ENCODE measurements at regions not wholly inside any gene's neighbourhood (a gene's known extent, or its start where the extent isn't known, plus 50 kb on each side); places are given as distances from the start of the nearest gene placed in this dataset.
"Not testable (repeated sequence)": the region's sequence is repeated elsewhere in the genome, so short reads cannot be mapped to it uniquely, and the experiment has no call there.

DNA sequence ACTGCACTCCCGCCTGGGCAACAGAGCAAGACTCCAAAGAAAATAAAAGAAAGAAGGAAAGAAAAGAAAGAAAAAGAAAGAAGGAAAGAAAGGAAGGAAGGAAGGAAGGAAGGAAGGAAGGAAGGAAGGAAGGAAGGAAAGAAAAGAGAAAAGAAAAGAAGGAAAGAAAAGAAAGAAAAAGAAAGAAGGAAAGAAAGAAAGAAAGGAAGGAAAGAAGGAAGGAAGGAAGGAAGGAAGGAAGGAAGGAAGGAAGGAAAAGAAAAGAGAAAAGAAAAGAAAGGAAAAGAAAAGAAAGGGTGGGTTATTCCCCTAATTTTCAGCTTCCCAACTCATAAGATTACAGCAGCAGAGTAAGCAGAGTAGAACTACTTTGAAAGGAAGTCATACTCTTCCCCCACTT, 64.4 kb downstream of the TMEM200C start:
- intact Hi-C loops (cut with DNase I), result loop anchor here in 1 of 4 donors (10.0 kb wide), 1 partner anchor 226 kb away; no protein-coding TSS in a partner anchor
- DNase-seq; H3K27me3 ChIP-seq (ENCODE audit: control insufficient read depth, insufficient read depth); ATAC-seq; H3K4me3 ChIP-seq (ENCODE audit: low read length); H3K27ac ChIP-seq (ENCODE audit: low read length); H3K4me1 ChIP-seq (ENCODE audit: control insufficient read depth, insufficient read depth, low read length); H3K9me3 ChIP-seq (ENCODE audit: control insufficient read depth, low read length): not testable (repeated sequence)
- 96% methylated on average over 1 of the region's 1 CpG for WGBS

DNA sequence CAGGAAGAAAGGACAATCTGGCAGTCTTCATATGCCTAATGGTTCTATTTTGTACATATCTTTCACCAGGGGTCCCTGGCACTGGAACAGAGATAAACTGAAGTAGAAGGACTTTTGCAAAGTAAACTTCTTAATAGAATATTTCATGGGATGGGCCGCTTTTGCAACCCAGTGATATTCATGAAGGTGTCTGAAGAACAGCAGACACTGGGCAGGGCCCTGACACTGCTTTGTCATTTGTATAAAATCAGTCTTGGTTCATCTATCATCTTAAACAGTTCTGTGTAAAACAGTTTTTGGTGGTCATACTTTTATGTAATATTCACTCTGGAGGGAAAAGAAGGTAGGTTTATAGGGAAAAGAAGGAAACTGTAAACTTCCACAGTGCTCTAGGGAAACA, 66.4 kb downstream of the TMEM200C start:
- Histone ChIP-seq H3K9me3 (ENCODE audit: control insufficient read depth, low read length) (no peaks in the 10 kb centered on the region), H3K4me1 (ENCODE audit: control insufficient read depth, insufficient read depth, low read length) (no peaks in the 10 kb centered on the region), H3K27ac (ENCODE audit: low read length) (no peak overlapping the region), H3K4me3 (ENCODE audit: low read length) (no peak overlapping the region), H3K27me3 (ENCODE audit: control insufficient read depth, insufficient read depth) (no peaks in the 10 kb centered on the region)
- DNase-seq (no peak), ATAC-seq (no peak)
- WGBS, result 89% methylated on average over 1 of the region's 1 CpG
- intact Hi-C loops (cut with DNase I), result no loop called here

DNA sequence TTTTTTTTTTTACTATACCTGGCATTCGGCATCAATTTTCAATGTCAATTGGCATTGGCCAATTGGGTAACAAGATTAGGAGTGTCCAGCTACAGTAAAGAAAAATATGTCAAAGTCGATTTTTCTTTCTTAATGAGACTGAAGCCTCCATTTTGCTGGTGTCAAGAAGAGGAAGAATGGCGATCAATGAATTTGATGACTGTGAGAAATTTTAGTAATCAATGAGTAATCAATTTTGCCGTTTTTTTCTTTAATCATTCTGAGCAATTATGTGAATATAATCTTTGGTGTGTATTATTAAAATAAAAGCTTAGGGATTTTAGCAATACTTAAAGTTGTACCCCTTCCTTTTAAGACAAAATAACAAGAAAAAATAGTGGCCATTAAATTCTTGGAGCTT, 69.7 kb downstream of the TMEM200C start:
- H3K4me3 ChIP-seq (ENCODE audit: low read length), result no peak overlapping the region
- WGBS, result 83% methylated on average over 4 of the region's 4 CpGs
- ATAC-seq (no peak), DNase-seq (no peak)
- H3K4me1 ChIP-seq (ENCODE audit: control insufficient read depth, insufficient read depth, low read length), result no peaks in the 10 kb centered on the region
- no peaks in the 10 kb centered on the region for H3K9me3 ChIP-seq (ENCODE audit: control insufficient read depth, low read length)
- H3K27me3 ChIP-seq (ENCODE audit: control insufficient read depth, insufficient read depth), result no peaks in the 10 kb centered on the region
- no peak overlapping the region for H3K27ac ChIP-seq (ENCODE audit: low read length)
- intact Hi-C loops (cut with DNase I), result no loop called here

DNA sequence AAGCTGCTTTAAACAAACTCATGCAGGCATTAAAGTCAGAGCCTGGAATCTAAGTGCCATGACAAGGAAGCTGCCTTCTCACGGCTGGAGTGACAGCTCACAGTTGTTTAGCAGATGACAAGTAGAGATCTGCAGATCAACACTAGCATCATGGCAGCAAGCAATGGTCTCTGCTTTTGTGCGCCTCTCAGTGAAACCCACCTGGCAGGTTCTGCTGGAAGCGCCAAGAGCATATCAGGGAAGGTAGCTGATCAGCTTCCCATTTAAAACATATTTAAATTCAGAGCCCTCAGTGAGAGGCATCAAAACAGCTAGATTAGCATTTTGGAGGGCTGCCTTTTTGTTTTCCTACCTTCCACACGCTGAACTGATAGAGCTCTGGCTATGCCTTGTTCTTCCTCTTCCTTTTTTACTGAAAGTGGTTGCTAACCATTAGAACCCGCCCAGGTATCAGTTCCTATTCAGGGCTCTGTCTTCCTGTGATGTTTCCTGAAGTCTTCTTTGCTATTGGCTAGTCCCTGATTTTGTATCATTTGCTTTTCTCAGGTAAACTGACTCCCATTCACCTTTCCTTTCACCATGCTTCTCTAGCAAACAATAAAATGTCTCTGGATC, 70.8 kb downstream of the TMEM200C start:
- H3K4me1 ChIP-seq (ENCODE audit: control insufficient read depth, insufficient read depth, low read length), result no peaks in the 10 kb centered on the region
- H3K27ac ChIP-seq (ENCODE audit: low read length), result no peak overlapping the region
- no peaks in the 10 kb centered on the region for H3K9me3 ChIP-seq (ENCODE audit: control insufficient read depth, low read length)
- H3K27me3 ChIP-seq (ENCODE audit: control insufficient read depth, insufficient read depth), result no peaks in the 10 kb centered on the region
- H3K4me3 ChIP-seq (ENCODE audit: low read length), result no peak overlapping the region
- ATAC-seq (no peak), DNase-seq (no peak)
- WGBS, result 41% methylated on average over 5 of the region's 5 CpGs
- intact Hi-C loops (cut with DNase I), result no loop called here

DNA sequence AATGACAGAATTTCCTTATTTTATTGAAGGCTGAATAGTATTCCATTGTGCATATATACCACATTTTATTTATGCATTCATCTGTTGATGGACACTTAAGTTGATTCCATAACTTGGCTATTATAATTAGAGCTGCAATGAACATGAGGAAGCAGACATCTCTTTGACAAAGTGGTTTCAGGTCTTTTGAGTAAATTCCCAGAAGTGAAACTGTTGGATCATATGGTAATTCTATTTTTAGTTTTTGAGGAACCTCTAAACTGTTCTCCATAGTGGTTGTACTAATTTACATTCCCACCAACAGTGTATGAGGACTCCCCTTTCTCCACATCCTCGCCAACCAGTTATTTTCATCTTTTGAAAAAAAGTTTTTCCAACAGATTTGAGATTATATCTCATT, 77.5 kb downstream of the TMEM200C start:
- WGBS, result 71% methylated on average over 1 of the region's 1 CpG
- Histone ChIP-seq H3K9me3 (ENCODE audit: control insufficient read depth, low read length) (no peaks in the 10 kb centered on the region), H3K27ac (ENCODE audit: low read length) (no peak overlapping the region), H3K4me1 (ENCODE audit: control insufficient read depth, insufficient read depth, low read length) (no peaks in the 10 kb centered on the region), H3K4me3 (ENCODE audit: low read length) (no peak overlapping the region), H3K27me3 (ENCODE audit: control insufficient read depth, insufficient read depth) (no peaks in the 10 kb centered on the region)
- intact Hi-C loops (cut with DNase I), result no loop called here
- no peak for ATAC-seq
- DNase-seq, result no peak

DNA sequence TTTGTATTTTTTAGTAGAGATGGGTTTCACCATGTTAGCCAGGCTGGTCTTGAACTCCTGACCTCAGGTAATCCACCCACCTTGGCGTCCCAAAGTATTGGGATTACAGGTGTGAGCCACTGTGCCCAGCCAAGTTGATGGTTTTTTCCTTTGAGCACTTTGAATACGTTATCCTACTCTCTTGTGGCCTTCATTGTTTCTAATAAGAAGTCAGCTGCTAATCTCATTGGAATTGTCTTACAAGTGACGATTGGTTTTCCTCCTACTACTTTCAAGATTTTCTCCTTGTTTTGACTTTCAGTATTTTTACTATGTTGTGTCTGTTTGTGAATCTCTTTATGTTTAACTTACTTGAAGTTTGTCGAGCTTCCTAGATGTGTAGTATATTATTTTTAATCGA, 88.5 kb downstream of the TMEM200C start:
- WGBS, result 84% methylated on average over 5 of the region's 5 CpGs
- Histone ChIP-seq H3K27me3 (ENCODE audit: control insufficient read depth, insufficient read depth) (no peaks in the 10 kb centered on the region), H3K4me1 (ENCODE audit: control insufficient read depth, insufficient read depth, low read length) (no peaks in the 10 kb centered on the region), H3K27ac (ENCODE audit: low read length) (no peak overlapping the region), H3K9me3 (ENCODE audit: control insufficient read depth, low read length) (no peaks in the 10 kb centered on the region), H3K4me3 (ENCODE audit: low read length) (no peak overlapping the region)
- ATAC-seq, result no peak
- intact Hi-C loops (cut with DNase I), result no loop called here
- no peak for DNase-seq

DNA sequence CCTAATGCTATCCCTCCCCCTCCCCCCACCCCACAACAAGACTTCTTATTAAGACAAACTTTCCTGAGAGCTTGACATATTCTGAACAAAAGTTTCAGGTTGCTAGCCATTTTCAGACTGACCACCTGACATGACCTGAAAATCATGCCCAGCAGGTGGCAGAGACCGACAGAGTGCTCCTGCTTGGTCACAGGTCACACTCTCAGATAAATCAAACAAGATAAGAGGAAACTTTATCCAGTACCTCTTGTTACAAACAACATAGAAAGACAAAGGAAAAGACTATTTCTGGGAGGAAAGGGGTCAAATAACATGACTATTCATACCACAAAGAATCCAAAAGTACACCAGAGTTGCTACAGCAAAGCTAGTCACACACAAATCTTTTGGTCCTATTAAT, 107.4 kb downstream of the TMEM200C start:
- Histone ChIP-seq H3K4me1 (ENCODE audit: control insufficient read depth, insufficient read depth, low read length) (no peaks in the 10 kb centered on the region), H3K4me3 (ENCODE audit: low read length) (no peak overlapping the region)
- intact Hi-C loops (cut with DNase I), result no loop called here

DNA sequence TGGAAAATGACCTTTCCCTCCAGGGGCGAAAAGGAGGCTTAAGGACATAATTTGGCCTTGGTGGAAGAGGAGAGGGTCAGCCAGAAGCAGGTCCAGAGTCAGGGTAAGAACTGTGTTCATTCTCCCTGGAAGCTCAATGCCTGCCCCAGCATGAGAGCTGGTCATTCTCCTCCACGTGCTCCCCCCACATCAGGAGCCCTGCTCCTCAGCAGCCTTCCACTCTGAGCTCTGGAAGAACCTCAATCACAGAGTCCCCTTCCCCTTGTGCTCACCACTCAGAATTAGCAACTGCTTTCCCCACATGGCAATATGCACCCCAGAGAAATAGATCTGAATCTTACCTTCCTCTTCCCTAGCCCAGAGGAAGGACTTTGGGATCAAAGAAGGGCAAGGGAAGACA, 115.4 kb downstream of the TMEM200C start:
- DNase-seq (no peak), ATAC-seq (no peak)
- 42% methylated on average over 2 of the region's 2 CpGs for WGBS
- H3K4me3 ChIP-seq (ENCODE audit: low read length), result no peak overlapping the region
- H3K27me3 ChIP-seq (ENCODE audit: control insufficient read depth, insufficient read depth), result no peaks in the 10 kb centered on the region
- no peak overlapping the region for H3K27ac ChIP-seq (ENCODE audit: low read length)
- H3K9me3 ChIP-seq (ENCODE audit: control insufficient read depth, low read length), result no peaks in the 10 kb centered on the region
- intact Hi-C loops (cut with DNase I), result no loop called here
- H3K4me1 ChIP-seq (ENCODE audit: control insufficient read depth, insufficient read depth, low read length), result no peaks in the 10 kb centered on the region

More for the DNA sequence above, 107.4 kb downstream of the TMEM200C start:
- no peaks in the 10 kb centered on the region for H3K27me3 ChIP-seq (ENCODE audit: control insufficient read depth, insufficient read depth)
- no peaks in the 10 kb centered on the region for H3K9me3 ChIP-seq (ENCODE audit: control insufficient read depth, low read length)
- 22% methylated on average over 1 of the region's 1 CpG for WGBS
- no peak for DNase-seq
- ATAC-seq, result no peak
- H3K27ac ChIP-seq (ENCODE audit: low read length), result no peak overlapping the region

DNA sequence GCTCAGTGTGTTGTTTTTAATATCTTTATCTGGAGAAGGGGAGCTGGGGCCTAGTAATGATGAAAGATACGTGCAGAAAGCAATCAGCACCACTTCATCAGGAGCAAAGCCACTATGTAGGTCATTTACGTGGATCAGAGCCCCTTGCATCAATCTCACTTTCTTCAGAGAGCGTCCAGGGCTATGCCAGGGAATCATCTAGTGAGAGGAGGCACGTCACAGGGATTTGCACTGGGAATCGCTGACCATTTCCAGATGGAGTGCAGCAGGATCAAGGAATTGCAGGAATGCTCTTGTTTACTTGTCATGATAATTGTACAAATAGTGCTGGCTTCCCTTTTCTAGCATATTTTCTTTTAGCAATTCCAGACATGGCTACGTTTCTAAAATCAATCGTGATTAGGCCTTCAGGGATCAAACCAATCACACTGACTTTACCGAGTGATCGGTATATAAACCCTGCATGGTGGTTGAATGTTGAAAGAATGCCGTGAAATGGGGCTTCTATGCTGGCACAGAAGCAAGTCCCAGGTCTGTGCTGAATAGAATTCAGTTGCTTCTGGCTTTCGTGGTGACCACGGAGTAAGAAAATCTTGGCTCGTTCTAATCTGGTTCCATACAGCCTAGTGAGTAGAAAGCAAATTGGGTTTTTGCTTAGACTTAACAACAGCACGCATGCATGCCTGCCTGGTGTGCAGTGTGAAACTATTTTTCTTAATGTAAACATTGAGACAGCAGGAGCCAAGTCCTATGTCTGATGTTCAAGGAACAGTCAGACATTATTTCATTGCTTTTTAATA, 122.8 kb downstream of the TMEM200C start:
- DNase-seq (no peak), ATAC-seq (no peak)
- intact Hi-C loops (cut with DNase I), result no loop called here
- Histone ChIP-seq H3K4me1 (ENCODE audit: control insufficient read depth, insufficient read depth, low read length) (no peaks in the 10 kb centered on the region), H3K4me3 (ENCODE audit: low read length) (no peak overlapping the region), H3K9me3 (ENCODE audit: control insufficient read depth, low read length) (no peaks in the 10 kb centered on the region), H3K27ac (ENCODE audit: low read length) (no peak overlapping the region), H3K27me3 (ENCODE audit: control insufficient read depth, insufficient read depth) (no peaks in the 10 kb centered on the region)
- WGBS, result 46% methylated on average over 14 of the region's 14 CpGs

DNA sequence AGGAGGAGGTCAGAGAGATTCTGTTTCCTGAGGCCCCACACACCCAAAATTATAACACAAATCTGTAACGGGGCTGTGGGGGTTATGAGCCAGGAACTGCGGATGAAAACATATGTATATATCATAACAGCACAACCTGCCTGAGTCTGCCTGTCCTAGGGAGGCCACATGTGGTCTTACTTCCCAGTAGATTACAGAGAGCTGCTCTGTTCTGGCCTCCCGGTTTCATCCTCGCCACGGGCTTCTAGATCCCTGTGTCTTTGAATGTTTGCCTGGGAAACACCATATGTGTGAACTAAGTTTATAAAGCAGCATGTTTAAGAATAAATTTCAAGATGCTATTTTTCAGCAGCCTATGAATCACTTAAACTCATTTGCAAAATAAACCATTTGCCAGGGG, 124.0 kb downstream of the TMEM200C start:
- no peaks in the 10 kb centered on the region for H3K9me3 ChIP-seq (ENCODE audit: control insufficient read depth, low read length)
- no peaks in the 10 kb centered on the region for H3K4me1 ChIP-seq (ENCODE audit: control insufficient read depth, insufficient read depth, low read length)
- H3K27me3 ChIP-seq (ENCODE audit: control insufficient read depth, insufficient read depth), result no peaks in the 10 kb centered on the region
- DNase-seq, result no peak
- no peak overlapping the region for H3K4me3 ChIP-seq (ENCODE audit: low read length)
- intact Hi-C loops (cut with DNase I), result no loop called here
- no peak for ATAC-seq
- no peak overlapping the region for H3K27ac ChIP-seq (ENCODE audit: low read length)
- WGBS, result 87% methylated on average over 5 of the region's 5 CpGs

DNA sequence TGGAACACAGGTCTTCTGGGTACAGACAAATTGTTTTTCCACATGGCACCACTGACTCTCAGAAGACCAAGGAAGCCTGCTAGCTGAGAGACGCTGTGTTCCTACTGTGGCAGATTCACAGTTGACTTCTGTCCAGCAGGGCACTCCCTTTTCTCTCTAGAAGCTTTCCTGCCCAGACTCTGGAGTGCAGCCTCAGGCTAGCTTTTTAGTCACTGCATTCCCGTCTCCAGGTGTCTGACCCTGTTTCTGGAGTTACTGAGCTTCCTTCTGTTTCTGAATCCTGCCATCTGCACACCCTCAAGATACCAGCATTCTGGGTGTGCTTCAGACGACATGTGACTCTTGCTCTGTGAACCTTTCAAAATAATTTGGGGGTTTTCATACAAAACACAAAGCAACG, 125.1 kb downstream of the TMEM200C start:
- H3K9me3 ChIP-seq (ENCODE audit: control insufficient read depth, low read length), result no peaks in the 10 kb centered on the region
- no peak overlapping the region for H3K4me3 ChIP-seq (ENCODE audit: low read length)
- H3K27me3 ChIP-seq (ENCODE audit: control insufficient read depth, insufficient read depth), result no peaks in the 10 kb centered on the region
- DNase-seq (no peak), ATAC-seq (no peak)
- intact Hi-C loops (cut with DNase I), result no loop called here
- 56% methylated on average over 4 of the region's 4 CpGs for WGBS
- no peak overlapping the region for H3K27ac ChIP-seq (ENCODE audit: low read length)
- H3K4me1 ChIP-seq (ENCODE audit: control insufficient read depth, insufficient read depth, low read length), result no peaks in the 10 kb centered on the region
